ENCODE measurements at regions not wholly inside any gene's neighbourhood (a gene's known extent, or its start where the extent isn't known, plus 50 kb on each side); places are given as distances from the start of the nearest gene placed in this dataset.

GRCh38 chr5:2475902-2476301 is 275.6 kb downstream of the IRX2 start:
- H3K4me3 ChIP-seq (ENCODE audit: low read length), result no peak overlapping the region
- no peak for TF ChIP-seq ZNF274 (IDR thresholded peaks at IDR 0.05; ENCODE audit: low read depth, low read length)

GRCh38 chr5:2472670-2473069 is 278.8 kb downstream of the IRX2 start:
- no peak overlapping the region for H3K4me3 ChIP-seq (ENCODE audit: low read length)
- no peak for TF ChIP-seq ZNF274 (IDR thresholded peaks at IDR 0.05; ENCODE audit: low read depth, low read length)

GRCh38 chr5:2471152-2471879 is 280.2 kb downstream of the IRX2 start:
- no peak overlapping the region for H3K4me3 ChIP-seq (ENCODE audit: low read length)
- TF ChIP-seq ZNF274 (IDR thresholded peaks at IDR 0.05; ENCODE audit: low read depth, low read length), result no peak

DNA sequence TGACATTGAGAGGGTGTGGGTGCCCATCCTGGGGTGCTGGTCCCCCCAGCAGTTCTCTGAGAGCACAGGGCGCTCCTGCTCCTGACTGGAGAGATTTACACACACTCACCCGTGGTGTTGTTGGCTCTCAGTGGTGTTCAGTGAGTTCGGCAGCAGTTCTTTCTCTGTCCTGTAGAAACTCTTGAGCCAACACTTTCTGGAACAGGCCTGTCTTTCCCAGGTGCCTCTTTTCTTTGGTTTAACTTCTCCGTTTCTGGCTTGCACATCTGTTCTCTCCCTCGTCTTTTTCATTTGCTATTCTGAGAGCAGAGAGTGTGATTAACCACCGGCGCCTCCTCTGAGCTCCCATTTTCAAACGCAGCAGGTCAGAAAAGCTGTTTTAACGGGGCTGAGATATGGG is 284.5 kb downstream of the IRX2 start:
- no peak overlapping the region for H3K4me3 ChIP-seq (ENCODE audit: low read length)
- no peak for TF ChIP-seq ZNF274 (IDR thresholded peaks at IDR 0.05; ENCODE audit: low read depth, low read length)

- no peak for TF ChIP-seq ZNF274 (IDR thresholded peaks at IDR 0.05; ENCODE audit: low read depth, low read length)
- no peak overlapping the region for H3K4me3 ChIP-seq (ENCODE audit: low read length)
Observed at GRCh38 chr5:2465383-2465782, 286.1 kb downstream of the IRX2 start.

DNA sequence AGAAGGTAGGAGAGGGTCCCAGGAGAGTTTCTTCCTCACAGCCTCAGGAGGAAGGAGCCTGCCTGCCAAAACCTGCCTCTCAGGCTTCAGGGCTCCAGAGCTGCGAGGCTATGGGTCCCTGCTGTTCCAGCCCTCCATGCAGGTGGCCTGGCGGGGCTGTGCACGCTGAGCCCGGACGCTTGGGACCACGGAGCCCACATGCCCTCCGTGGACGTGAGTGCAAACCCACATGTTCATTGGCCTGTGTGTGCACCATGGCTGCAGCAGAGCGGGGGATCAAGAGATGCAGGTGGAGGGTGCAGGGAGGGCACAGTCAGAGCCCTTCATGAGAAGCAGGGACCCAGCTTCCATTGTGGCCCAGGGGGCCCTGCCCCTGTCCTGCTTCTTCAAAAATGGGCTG is 287.3 kb downstream of the IRX2 start:
- TF ChIP-seq ZNF274 (IDR thresholded peaks at IDR 0.05; ENCODE audit: low read depth, low read length), result no peak
- no peak overlapping the region for H3K4me3 ChIP-seq (ENCODE audit: low read length)

DNA sequence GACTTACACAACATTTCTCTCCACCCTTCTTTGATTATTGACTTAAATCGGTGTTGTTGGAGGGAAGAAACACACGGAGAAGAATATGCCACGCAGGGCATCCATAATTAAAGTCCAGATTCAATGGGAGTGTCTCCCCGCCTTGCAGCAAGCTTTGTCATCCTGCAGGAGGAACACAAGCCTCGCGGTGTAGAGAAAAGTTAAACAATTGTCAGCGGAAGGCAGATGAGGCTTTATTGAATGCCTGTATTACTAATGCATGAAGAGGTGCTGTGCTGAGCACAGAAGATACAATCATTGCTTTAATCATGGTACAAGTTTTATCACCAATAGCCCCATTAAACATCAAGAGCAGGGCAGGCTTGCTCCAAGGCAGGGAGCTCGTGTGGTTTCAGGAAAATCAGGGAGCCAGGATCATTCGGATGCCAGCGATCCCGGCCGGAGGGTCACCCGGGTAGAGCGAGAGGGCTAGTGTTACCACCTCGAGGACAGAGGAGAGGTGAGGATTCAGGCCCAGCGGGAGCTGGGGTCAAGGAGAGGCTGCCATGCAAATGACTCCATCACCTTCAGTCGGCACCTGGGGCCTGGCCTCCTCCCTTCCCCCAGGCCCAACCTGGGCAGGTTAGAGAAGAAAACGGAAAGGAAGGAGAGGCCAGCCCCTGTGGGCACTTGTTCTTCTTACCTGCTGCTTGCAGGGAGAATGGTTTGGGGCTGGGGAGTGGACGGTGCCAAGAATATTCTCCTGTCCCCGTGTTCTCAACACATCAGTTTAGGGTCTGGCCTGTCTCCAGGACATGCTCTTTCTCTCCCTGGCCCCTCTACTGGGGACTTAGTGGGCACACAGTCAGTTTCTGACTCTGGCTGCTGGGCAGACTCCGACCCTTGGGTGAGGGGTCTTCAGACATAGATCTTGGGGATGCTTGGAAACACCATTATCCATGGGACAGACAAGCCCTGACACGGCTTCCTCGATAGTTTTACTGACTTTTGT is 289.5 kb downstream of the IRX2 start:
- TF ChIP-seq ZNF274 (IDR thresholded peaks at IDR 0.05; ENCODE audit: low read depth, low read length), result no peak
- H3K4me3 ChIP-seq (ENCODE audit: low read length), result no peak overlapping the region

GRCh38 chr5:2460098-2460497 is 291.4 kb downstream of the IRX2 start:
- no peak overlapping the region for H3K4me3 ChIP-seq (ENCODE audit: low read length)
- TF ChIP-seq ZNF274 (IDR thresholded peaks at IDR 0.05; ENCODE audit: low read depth, low read length), result no peak

DNA sequence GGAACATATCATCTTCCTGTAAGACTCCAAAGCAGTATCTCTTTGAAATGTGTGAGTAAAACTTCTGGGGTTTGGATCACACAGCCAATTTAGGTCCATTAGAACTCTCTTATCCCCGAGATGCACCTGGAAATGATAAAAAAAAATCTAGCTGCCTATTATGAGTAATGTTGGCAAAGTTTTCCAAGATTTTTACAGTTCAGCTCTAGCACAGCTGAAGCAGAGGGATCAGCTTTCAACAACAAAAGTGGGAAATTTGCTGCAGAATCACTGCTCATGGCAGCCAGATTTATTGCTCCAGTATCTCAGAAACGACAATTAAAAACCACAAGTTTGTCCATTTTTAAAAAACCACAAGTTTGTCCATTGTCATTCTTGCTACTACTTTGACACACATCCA is 292.2 kb downstream of the IRX2 start:
- H3K4me3 ChIP-seq (ENCODE audit: low read length), result no peak overlapping the region
- TF ChIP-seq ZNF274 (IDR thresholded peaks at IDR 0.05; ENCODE audit: low read depth, low read length), result no peak

DNA sequence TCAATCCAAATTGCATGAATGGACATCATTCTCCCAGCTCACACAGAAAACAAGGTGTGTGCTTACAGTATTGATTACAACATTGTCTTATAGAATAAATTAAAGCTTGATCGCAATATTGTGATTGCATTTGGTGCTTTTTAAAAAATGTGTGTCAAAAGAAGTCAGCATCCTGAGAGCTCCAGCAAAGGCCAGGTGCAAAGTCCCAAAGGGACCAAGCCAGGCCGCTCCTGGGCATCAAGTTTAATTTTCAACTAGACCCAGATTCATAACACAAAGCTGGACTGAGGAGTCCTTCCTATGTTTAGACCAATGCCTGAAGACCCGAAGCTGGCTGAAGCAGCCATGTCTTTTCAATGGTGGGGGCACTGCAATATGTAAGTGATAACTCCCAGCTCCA is 295.6 kb downstream of the IRX2 start:
- TF ChIP-seq ZNF274 (IDR thresholded peaks at IDR 0.05; ENCODE audit: low read depth, low read length), result no peak
- H3K4me3 ChIP-seq (ENCODE audit: low read length), result no peak overlapping the region

DNA sequence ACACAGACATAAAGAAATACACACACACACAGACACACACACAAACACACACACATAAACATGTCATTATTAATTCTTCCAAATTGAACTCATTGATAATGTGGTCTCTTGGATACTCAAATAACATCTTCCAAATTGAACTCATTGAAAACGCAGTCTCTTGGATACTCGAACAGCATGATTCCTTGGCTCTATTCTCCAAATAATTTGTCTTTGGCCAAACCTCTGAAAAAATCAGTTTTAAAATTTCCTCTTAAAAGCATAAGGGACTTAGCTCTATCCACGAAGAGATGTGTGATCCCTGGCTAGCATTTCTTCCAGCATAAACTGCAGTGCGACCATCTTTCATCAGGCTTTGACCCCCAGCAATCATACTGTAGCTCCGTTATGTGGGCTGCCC is 296.6 kb downstream of the IRX2 start:
- H3K4me3 ChIP-seq (ENCODE audit: low read length), result no peak overlapping the region
- TF ChIP-seq ZNF274 (IDR thresholded peaks at IDR 0.05; ENCODE audit: low read depth, low read length), result no peak

DNA sequence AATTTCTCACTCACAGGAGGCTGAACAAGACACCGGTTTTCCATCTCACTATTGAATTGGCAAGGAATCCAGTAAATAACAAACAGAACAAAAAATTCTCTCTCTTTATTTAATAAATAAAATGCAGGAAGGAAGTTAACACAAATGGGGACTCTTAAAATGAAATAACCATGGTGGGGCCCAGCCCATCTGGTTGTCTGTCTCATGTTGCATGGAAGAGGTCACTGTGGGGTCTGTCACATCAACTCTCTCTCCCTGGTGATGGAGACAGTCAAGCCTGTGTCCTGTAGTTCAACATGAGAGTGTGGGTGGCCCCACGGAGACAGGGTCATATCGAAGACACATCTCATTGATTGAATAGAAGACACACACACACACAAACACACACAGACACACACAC is 297.7 kb downstream of the IRX2 start:
- TF ChIP-seq ZNF274 (IDR thresholded peaks at IDR 0.05; ENCODE audit: low read depth, low read length), result no peak
- H3K4me3 ChIP-seq (ENCODE audit: low read length), result no peak overlapping the region

DNA sequence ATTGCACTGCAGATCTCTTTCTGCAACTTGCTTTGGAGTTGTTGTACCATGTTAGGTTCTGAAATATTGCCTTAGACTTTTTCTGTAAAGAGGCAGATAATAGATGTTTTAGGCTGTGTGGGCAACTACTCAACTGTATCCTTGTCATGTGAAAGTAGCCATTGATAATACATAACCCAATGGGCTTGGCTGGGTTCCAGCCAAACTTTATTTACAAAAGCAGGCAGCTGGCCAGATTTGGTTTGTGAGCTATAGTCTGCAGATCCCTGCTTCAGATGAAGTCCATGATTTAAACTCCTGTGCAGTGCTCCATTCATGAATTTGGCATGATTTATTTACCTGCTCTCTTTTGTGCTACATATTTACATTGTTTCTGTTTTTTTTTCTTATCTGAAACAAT is 300.4 kb downstream of the IRX2 start:
- no peak overlapping the region for H3K4me3 ChIP-seq (ENCODE audit: low read length)
- no peak for TF ChIP-seq ZNF274 (IDR thresholded peaks at IDR 0.05; ENCODE audit: low read depth, low read length)

GRCh38 chr5:2442496-2443354 is 308.8 kb downstream of the IRX2 start:
- no peak for TF ChIP-seq ZNF274 (IDR thresholded peaks at IDR 0.05; ENCODE audit: low read depth, low read length)
- H3K4me3 ChIP-seq (ENCODE audit: low read length), result no peak overlapping the region

Measured in GM08714 (cell line).